ENCODE measurements at regions not wholly inside any gene's neighbourhood (a gene's known extent, or its start where the extent isn't known, plus 50 kb on each side); places are given as distances from the start of the nearest gene placed in this dataset.

GRCh38 chr18:61988100-61988499 is 95.3 kb upstream of the RNF152 start:
- Histone ChIP-seq H2BK5ac (ENCODE audit: low read depth, low read length, poor library complexity, severe bottlenecking) (peak overlapping the region; percentile 40), H2AK9ac (replicated peaks; ENCODE audit: low read depth, low read length, poor library complexity) (no peak overlapping the region), H3K4ac (ENCODE audit: low read depth, low read length) (peak overlapping the region; percentile 79), H2BK20ac (ENCODE audit: low read depth, low read length) (no peak overlapping the region), H3K9ac (ENCODE audit: low read depth, low read length) (no peak overlapping the region), H3K18ac (ENCODE audit: low read depth, low read length) (peak overlapping the region; percentile 95; the same call in 1 of the 2 replicates), H2AFZ (replicated peaks; ENCODE audit: low read length, poor library complexity) (no peak overlapping the region), H3K9me3 (ENCODE audit: control insufficient read depth, insufficient read depth, low read length) (no peaks in the 10 kb centered on the region), H2AK5ac (ENCODE audit: low read depth, low read length) (peak overlapping the region; percentile 8), H3K23ac (ENCODE audit: low read depth, low read length) (no peak overlapping the region), H3K4me1 (ENCODE audit: control insufficient read depth, insufficient read depth, low read length) (peaks cover 19% of the 10 kb centered on the region), H3K4me3 (ENCODE audit: insufficient read depth, low read depth, low read length) (no peak overlapping the region), H4K91ac (ENCODE audit: insufficient read depth, low read depth, low read length) (no peak overlapping the region; the same call in 1 of the 2 replicates), H3K27ac (ENCODE audit: insufficient read depth, low read length) (peak overlapping the region; percentile 24; the same call in 1 of the 2 replicates), H3K9me1 (ENCODE audit: insufficient read depth, low read length) (peaks cover 9% of the 10 kb centered on the region), H3K14ac (replicated peaks; ENCODE audit: low read depth, low read length) (peak overlapping the region; percentile 65; the same call in 1 of the 2 replicates), H2BK15ac (ENCODE audit: low read depth, low read length) (no peak overlapping the region; the same call in 2 of the 3 replicates), H3K36me3 (ENCODE audit: control insufficient read depth, insufficient read depth, low read length) (no peaks in the 10 kb centered on the region), H2BK120ac (ENCODE audit: low read depth, low read length) (0 out of 2 replicates have a peak overlapping the region, but pooled peaks have one; percentile 1), H3K4me2 (ENCODE audit: low read depth, low read length) (0 out of 2 replicates have a peak overlapping the region, but pooled peaks have one; percentile 22), H4K8ac (ENCODE audit: low read depth in 2 of 2, low read length in 2 of 2) (peak overlapping the region in 1 of 2 experiments; percentile 35; a peak in 1 of 4 replicates), H4K20me1 (ENCODE audit: insufficient read depth, low read length) (no peaks in the 10 kb centered on the region), H3K56ac (ENCODE audit: extremely low read depth, insufficient read depth, low read length) (no peak overlapping the region), H3K27me3 (ENCODE audit: control insufficient read depth, insufficient read depth, low read length) (no peaks in the 10 kb centered on the region), H4K5ac (ENCODE audit: low read depth, low read length) (peak overlapping the region; percentile 86; the same call in 1 of the 2 replicates), H3K79me1 (ENCODE audit: low read depth in 1 of 2, low read length in 2 of 2) (no peaks in the 10 kb centered on the region)
- peak; percentile 28; the same call in 1 of the 2 replicates for ATAC-seq (ENCODE audit: low read depth)
- no CpG with 5 or more reads among the region's 2 CpGs for WGBS, 2 experiments (ENCODE audit: extremely low coverage in 2 of 2, insufficient read length in 1 of 2)
- TF ChIP-seq MAFK (IDR thresholded peaks at IDR 0.05; ENCODE audit: low read depth, low read length) (no peak), RCOR1 (IDR thresholded peaks at IDR 0.05; ENCODE audit: insufficient replicate concordance, low read length) (no peak), MXI1 (IDR thresholded peaks at IDR 0.05; ENCODE audit: borderline replicate concordance, low read depth, low read length) (no peak), RFX5 (IDR thresholded peaks at IDR 0.05; ENCODE audit: low read depth, low read length) (no peak)
- CTCF ChIA-PET, result no interaction called here
- POLR2A ChIA-PET (ENCODE audit: unreplicated experiment), result no interaction called here
- dilution Hi-C loops (cut with HindIII; ENCODE audit: low sequenced_read_pairs, unreplicated experiment), result no loop called here
- in situ Hi-C loops (cut with MboI; ENCODE audit: low sequenced_read_pairs), result no loop called here
- intact Hi-C loops (cut with micrococcal nuclease), result no loop called here
- peak; percentile 50 for DNase-seq
- no TSS peak for BruUV-seq (replicated peaks)

All from IMR-90 (cell line).